NCI-H1417 treated with DMSO at 0.1 percent for 48 hours (cell line): ENCODE measurements at regions not wholly inside any gene's neighbourhood (a gene's known extent, or its start where the extent isn't known, plus 50 kb on each side); places are given as distances from the start of the nearest gene placed in this dataset.
"Not testable (repeated sequence)": the region's sequence is repeated elsewhere in the genome, so short reads cannot be mapped to it uniquely, and the experiment has no call there.

ENCODE experiments used
- DNase-seq: peaks from one replicate; lab custom pipeline; 2025; lab: John Stamatoyannopoulos, UW

- DNase-seq = not testable (repeated sequence)
Measured at GRCh38 chr2:242111954-242112353, 242.4 kb downstream of the RTP5 start.

DNA sequence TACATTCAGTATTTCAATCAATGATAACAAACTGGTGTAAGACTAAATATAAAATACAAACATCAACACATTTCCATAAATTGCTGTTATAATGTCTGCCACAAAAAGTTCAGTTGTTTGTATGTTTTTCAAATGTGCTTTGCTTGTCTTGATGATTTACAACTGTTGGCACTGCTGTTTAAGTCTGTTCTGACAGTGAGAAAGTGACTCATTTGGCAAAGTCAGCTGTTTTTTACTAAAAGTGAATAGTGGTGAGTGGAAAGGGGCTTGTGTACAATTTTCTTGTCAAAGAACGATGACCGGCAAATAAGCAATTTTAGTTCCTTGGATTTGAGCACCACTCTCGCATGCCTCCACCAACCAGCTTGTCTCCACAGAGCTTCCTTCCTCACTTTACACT lies 244.0 kb downstream of the RTP5 start:
- DNase-seq = not testable (repeated sequence)

DNA sequence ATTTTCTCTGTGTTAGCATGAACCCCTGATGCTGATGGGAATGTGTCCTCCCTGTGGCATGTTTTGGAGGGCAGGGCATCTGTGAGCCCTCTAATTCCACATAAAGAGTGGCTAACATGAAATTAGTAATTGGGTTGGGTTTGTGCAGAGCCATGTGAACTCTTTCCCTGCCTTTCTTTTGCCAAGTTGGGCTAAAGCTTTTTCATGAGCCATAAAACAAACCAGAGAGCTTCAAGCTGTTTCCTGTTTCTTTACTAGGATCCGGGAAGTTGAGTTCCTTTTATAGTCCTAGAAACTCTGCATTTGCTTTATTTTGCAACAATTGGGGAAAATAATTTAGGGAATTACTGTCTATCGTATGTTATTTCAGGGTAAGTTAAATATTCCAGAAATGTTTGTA lies 247.1 kb downstream of the RTP5 start:
- not testable (repeated sequence) for DNase-seq

- not testable (repeated sequence) for DNase-seq
Measured at GRCh38 chr2:242117305-242117704, 247.8 kb downstream of the RTP5 start.

DNA sequence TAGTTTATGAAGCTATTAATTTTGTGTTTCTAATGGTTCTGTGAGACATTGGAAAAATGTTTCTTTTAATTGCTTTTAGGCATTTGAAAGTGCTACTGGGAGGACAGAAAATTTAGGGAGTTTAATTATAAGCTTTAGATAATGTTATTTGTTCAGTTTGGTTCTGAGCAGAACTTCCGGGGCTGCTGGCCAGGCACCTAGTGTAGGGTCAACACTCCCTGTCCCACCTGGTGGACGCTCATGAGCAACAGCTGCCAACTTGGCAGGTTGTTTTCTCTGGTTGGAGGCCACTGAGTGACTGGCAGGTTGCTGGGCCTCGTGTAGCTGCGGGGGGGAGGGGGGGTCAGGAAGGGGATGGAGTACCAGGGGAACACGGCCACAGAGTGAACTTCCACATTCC lies 250.2 kb downstream of the RTP5 start:
- DNase-seq = not testable (repeated sequence)

DNA sequence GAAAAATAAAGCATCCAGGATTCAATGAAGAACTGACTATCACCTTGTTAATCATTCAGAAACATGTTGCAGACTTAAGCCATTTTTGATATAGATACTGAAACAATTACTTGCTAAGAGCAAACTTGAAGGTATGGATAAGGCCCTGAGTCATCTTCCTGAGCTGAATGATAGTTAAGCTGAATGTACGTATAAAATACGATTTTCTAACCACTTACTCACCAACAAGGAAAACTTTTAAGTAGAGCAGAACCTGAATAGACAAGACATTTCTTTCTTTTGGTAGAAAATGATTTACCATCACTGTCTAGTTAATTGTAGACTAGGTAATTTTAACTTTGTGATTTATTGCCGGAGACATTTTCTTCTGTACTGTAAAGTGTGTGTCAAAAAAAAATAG lies 261.2 kb downstream of the RTP5 start:
- not testable (repeated sequence) for DNase-seq

DNA sequence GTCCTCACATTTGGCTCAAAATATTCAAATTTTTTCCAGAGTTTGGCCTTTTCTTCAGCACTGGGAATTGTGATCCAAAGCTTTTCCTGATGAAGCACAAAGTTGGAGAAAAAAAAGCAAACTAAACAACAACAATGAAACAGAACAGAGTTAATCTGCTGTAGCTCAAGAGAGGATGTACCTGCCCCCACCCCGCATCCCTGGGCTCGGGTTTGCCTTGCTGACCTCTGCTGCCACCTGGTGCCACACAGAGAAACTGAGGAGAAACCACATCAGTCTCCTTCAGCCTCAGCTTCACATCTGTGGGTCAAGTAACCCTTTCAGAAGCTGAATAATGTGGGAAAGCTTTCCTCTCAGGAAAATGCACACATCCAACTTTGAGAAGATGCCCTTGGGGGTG lies 290.4 kb downstream of the RTP5 start:
- not testable (repeated sequence) for DNase-seq

GRCh38 chr2:242165115-242165514 lies 295.6 kb downstream of the RTP5 start:
- DNase-seq = not testable (repeated sequence)

- DNase-seq = not testable (repeated sequence)
Measured at GRCh38 chr2:242171290-242171689, 301.8 kb downstream of the RTP5 start.
